HG02759 (cell line): ENCODE measurements at regions not wholly inside any gene's neighbourhood (a gene's known extent, or its start where the extent isn't known, plus 50 kb on each side); places are given as distances from the start of the nearest gene placed in this dataset.

Experiments used
- ATAC-seq: cut with Tn5 transposase; IDR thresholded peaks from one replicate; pipeline ENCODE4 v1.9.1; 2021; ENCODE audit warnings: mild to moderate bottlenecking, moderate library complexity; ENCODE audit not compliant: unreplicated experiment

DNA sequence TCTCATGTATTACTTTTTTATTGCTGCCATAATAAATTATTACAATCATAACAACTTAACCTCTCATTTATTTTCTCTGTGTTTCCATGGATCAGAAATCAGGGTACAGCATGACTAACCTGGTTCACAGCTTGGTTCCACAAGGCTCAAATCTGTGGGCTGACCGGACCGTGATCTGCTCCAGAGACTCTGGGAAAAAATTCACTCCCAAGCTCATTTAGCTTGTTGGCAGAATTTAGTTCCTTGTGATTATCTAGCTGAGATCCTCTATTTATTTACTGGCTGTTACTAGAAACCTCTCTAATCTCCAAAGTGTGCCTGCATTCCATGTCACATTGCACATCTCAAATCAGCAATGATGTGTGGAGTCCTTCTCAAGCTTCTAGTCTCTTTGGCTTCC, 386.6 kb downstream of the DIPK2A start:
- no peak for ATAC-seq

DNA sequence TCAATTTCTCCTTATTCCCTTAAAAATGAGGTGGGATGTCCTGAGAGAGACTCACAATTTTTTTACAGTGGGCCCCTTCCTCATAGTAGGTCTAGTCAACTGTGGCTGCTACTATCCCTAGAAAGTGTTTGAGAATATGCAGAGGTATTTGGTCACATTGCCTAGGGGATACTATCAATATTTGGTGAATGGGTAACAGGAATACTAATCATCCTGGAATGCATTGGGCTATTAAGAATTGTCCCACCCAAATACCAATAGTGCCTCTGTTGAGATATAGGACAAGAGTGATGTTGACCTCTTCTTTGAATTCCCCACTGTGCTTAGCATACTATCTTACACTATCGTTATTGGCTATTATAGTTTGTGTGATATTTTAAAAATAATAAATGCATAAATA, 389.4 kb downstream of the DIPK2A start:
- ATAC-seq, result no peak

DNA sequence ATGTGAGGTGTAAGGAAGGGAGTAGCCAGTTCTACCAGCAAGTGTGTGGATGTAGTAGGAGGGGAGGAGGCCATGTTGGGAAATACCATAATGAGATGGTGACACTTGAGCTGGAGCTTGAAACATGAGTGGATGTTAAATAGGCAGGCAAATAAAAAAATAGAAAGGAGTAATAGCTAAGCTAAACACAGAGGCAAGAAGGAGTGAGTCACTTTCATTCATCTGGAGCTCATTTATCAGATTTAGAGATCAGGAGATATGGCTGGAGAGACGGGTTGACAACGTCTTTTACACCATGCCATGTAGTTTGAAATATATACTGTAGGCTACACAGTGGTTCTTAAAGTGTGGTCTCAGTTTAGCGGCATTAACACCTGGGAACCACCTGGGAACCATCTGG, 390.5 kb downstream of the DIPK2A start:
- no peak for ATAC-seq

DNA sequence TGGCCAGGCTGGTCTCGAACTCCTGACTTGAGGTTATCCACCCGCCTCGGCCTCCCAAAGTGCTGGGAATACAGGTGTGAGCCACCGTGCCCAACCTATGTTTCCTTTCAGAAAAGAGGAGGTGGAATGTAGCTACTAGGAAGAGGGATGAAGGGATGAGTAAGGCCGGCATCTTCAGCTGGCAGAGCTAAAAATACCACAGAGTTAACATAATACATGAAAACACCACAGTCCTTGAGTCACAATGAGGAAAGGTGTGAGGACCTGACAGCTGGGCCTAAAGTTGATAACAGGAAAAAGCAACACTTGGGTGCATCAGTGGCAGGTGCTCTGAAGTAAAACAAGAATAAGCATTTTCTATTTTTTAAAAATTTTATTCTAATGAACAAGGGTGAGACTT, 392.2 kb downstream of the DIPK2A start:
- ATAC-seq, result no peak

DNA sequence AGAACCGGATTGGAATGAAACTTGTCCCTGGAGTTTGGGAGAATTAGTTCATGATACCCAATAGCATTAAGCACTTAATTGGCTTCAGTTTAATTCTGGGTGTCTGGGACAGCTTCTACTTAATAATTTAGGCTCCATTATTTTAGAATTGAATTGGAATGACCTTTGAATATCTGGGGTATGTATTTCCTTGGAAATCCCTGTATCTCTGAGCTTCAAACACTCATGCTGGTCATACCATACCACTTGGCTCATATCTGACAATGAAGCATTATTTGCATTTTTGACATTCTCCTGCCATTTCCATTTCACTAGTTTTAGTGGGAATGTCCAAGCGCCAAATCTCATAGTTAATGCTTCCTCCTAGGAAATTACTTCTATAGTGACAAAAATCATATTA, 393.1 kb downstream of the DIPK2A start:
- ATAC-seq, result no peak

DNA sequence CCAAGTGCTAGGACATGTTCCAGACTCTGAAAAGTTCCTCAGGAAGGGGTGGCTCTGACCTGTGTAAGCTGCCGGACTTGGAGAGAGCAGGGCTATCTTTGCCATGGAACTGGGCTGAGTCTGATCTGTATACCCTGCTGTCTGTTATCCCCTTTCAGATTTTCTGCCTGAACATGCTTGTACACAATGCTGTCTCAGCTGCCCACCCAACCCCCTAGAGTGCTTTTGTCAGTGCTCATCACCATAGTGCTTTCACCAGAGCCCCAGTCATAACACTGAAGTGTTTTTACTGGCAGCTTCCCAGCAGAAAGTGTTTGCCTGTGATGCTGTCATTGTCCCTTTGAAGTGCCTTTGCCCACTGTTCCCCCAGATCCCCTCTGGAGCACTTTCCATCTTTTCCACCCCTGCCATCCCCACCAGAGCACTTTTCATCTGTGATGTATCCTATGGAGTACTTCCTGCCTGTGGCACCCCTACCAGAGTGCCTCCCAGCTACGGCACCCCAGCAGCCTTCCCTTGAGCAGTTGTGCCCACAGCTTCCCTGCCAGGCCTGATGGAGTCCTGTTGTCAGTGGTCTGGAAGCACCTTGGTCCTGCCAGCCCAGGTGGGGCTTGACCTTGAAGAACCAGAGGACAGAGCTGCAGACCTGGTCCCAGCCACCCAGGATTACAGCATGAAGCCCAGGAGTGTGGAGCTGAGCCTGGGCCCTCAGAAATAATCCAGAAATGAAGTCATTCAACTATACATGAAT, 397.7 kb downstream of the DIPK2A start:
- no peak for ATAC-seq

DNA sequence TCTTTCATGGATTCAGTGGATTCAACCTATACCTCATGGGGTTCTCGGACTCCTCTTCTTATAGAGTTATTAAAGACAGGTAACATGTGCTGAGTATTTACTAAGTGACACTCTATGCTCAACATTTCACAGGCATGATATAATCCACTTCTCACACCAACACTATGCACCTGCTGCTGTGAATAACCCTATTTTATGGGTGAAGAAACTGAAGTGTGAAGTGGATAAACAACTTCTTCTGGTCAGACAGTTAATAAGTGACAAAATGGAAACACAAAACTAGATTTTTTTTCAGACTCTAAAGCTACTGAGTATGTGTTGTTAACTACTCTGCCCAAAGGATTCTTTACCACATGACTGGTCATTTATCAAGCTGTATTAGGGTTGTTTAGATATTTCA, 403.5 kb downstream of the DIPK2A start:
- ATAC-seq, result no peak

DNA sequence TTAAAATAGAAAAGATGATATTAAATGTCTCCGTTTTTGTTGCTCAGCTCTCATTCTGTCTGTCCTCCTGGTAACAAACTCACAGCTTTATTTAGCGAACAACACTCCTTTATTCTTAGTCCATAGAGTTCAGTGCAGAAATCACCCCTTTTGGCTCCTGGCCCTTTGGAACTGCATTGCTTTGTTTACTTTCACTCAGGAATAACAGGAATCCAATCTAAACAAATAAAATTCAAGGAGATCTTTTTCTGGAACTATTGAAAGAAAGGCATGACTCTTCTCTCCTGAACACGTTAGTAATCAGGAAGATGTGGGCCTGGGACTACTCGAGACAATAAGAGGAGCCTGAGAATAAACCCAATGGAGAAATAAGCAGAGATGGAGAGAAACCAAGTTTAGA, 409.2 kb downstream of the DIPK2A start:
- ATAC-seq, result no peak

DNA sequence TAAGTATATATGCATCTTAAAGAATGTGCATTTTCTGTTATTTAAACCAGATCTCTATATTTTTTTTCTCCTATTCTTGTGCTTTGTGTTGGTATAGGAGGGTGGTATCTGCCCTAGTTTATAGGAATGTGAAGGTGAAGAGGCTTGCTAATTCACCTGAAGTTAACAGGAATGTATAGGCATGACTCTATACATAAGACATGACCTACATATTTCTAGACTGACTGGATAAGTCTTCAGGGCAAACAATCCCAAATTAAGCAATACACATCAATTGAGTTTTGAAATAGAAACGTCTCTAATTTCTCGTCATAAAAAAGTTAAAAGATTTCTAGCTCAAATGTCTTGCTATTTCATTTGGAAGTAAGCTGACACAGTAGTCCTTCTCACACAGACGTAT, 410.0 kb downstream of the DIPK2A start:
- no peak for ATAC-seq

DNA sequence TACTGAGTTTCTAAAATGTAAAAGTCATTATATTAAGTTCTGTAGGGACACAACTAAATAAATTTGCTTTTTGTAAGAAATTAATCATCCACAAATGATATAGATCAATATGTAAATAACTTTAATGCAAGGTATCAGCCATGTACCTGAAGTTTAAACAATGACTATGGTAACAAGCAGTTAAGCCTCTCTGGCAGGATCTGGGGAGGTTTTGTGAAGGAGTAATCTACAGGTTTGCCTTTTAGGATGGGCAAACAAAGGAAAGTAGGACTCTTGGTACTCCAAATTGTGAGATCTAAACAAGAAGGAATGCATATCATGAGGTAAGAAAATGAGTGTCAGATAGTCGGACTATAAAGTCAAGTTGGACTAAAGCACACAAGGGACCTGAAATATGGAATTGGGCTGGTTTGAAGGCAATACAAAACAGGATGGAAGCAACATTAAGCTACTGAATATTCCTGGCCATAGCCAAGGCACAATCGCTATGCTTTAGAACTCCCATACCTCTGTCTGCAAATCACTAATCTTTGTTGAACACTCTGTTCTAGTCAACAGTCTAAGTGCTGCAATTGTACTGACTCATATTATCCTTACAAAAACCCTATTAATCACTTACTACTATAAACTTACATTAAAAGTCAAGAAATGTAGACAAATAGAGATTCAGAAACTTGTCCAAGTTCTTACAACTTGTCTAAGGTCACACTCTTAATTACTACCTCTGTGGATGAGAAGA, 412.8 kb downstream of the DIPK2A start:
- no peak for ATAC-seq

DNA sequence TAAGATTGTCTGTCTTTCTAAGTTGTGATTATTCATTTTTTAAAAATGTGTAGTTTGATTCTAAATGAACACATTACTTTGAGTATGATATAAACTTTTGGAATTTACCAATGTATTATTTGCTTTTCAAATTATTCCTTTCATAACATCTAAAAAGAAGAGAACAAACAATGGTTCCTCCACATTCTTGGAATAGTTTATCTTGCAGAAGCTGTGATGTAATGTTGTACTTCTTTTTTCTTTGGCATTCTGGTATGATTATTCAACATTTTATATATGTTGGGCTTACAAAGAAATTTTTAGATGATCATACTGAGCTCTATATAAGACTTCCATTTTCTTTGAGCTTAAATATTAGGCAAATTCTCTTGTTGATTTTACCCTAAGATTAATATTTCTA, 419.2 kb downstream of the DIPK2A start:
- ATAC-seq, result no peak

DNA sequence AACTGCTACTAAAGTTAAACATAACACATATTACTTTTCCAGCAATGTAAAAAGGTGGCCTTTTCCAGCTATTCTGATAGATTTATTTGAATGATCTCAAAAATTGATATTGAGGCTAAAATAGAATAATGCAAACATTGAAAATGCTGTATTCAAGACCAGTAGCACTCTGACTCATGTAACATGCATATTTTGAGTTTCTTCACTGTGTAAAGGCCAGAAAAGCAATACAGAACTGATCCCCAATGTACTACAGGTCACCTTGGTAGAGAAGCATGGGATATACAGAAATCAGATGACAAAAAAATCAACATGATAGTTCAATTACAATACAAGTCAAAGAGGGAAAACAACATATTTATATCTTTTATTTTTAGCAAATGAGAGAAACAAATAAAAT, 419.6 kb downstream of the DIPK2A start:
- no peak for ATAC-seq

DNA sequence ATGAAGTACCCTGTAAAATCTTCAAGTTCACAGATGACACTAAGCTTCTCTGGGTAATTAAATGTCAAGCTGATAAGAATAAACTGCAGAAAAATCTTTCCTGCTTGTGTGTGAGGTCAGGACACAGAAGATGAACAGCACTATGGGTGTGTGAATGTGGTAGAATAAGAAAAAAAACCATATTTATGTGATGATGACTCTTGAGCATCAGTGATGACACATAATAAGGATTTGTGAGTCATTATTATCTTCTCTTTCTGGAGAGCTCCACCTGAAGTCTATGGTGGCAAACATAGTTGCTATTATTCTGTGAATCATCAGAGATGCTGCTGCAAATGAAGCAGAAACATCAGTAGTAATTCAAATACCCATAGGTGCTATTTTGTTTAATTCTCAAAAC, 422.4 kb downstream of the DIPK2A start:
- ATAC-seq, result no peak

DNA sequence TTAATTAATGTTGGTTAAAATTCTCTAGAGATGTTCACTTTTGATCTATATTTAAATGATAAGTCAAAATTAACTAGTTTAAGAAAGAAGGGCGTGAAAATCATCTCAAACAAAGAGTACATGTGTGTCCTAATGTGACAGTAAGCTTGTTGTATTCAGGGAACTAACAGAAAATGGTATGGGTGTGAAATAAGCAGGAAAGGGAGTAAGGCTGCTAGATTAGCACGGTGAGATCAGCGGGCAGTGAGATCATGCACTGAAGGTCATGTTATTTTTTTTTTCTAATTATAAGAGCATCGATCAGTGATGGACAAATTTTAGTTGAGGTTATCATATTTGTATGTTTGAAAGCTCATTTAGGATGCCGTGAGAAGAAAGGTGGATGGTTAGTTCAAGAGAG, 430.8 kb downstream of the DIPK2A start:
- ATAC-seq, result no peak

DNA sequence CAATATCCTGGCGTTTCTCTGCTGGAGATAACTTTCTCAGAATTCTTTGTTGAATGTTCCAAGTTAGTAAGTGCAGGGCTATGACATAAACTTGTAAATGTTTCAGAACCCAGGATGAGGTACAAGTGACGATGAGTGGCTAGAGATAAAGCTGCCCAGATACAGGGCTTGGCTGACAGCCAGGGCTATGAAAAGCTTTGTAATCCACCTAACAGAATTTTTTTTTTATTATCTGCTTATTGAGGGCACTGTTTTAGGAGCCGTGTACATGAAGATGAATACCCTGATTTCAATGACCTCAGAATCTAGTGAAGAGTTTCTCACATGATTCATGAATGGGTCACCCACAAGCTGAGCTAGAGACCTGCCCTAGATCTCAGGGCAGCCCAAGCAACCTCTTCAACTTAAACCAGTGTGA, 431.4 kb downstream of the DIPK2A start:
- ATAC-seq, result no peak

DNA sequence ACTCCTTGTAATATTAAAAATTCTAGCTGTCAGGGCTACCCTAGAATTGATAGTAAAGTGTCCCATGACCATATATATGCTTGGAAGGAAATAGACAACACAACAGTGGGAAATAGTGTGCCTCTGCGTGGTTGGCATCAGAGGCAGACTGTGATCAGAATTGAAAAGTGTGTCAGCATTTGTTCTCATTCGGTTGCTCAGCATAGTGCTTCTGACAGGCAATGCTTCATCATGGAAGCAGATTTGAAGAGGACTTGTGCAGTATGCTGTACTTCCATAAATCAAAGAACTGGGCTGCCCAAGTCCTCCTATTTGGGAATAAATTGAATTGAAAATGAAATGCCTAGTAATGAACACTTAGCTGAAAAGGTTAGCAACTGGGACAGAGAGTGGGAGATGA, 435.7 kb downstream of the DIPK2A start:
- ATAC-seq, result no peak

DNA sequence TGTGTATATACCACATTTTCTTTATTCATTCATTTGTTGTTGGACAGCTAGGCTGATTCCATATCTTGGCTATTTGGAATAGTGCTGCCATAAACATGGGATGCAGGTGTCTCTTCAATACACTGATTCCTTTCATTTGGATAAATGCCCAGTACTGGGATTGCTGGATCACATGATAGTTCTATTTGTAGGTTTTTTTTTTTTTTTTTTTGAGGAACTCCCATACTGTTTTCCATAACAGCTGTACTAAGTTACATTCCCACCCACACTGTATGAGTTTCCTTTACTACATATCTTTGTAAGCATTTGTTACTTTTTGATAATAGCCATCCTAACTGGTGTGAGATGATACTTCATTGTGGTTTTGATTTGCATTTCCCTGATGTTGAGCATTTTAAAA, 437.7 kb downstream of the DIPK2A start:
- ATAC-seq, result no peak

DNA sequence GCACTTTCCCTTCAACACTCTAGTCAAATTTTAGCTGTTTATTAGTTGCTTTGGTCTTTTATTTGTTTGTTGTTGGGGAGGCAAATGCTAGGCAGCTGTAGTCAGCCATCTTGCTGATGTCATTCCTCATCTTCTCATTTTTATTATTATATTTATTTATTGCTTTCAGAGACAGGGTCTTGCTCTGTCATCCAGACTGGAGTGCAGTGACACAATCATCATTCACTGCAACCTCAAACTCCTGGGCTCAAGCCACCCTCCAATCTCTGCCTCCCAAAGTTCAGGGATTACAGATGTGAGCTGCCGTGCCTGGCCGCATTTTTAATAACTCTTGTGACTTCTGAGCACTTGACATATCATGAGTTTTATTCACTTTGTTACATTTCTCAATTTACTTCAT, 441.4 kb downstream of the DIPK2A start:
- ATAC-seq, result no peak

DNA sequence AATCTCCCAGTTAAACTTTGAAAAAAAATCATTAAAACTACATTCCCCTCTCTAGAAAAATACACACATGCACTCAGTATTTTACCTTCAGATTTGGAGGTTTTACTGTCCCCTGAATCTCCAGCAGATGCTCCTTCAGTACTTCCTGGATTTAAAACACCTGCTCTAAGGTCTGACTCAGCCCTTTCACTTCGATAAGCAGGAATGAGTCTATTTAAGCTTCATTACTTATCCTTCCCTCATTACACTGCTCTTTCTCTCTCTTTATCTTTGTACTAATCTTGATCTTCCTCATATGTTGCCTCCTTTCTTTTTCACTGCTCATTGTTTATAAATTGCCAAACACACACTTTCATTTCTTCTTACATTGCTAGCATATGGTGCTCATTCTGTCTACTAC, 443.9 kb downstream of the DIPK2A start:
- no peak for ATAC-seq

DNA sequence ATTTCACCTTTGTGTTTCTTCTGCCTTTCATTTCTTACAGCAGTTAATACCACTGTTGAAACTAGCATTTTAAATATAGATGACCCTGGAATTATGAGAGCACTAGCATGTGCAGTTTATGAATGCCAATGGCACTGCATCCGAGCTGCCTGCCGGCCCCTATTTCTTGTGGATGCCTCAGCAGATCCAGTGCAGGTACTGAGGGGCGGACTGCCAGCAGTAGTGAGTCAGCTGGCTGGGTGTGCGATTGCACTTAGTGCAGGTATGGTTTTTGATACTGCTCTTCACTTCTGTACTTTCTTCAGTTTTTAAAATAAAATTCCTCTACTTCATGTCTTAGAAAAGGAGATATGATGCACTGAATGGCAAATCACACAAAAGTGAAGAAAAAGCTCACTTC, 453.0 kb downstream of the DIPK2A start:
- ATAC-seq, result no peak

DNA sequence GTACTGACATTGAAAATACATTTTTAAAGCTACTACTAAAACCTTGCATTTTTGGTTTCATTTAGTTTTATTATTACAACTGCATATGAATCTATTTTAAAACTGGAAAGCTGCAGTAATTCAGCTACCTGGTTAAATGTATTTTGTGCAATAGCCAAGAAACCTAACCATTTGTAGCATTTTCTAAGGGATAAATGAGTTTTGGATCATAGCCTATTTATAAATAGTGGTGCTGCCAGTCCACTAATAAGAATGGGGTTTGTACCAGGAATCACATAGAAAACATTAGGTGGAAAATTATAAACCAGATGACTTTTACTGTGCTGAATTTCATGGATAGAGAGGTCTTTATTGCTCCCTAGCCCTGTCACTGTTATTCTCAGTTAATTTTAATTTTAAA, 454.7 kb downstream of the DIPK2A start:
- no peak for ATAC-seq

DNA sequence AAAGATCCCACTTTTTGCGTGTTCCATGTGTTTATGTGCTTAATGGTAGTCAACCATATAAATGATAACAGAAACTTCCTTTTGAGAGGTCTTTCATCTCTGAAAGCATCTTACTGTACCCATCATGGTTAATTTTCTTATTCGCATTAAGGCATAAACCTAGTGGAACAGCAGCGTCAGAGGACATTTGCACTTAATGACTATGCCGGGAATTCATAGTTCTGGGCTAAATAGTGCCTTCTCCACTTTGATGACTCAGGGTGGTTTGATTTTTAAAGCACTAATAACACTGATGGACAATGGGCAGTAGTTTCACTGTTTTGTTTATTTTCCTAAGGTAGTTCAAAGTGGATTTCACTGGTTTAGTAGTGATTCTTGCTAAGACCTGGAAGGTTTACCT, 455.3 kb downstream of the DIPK2A start:
- no peak for ATAC-seq

DNA sequence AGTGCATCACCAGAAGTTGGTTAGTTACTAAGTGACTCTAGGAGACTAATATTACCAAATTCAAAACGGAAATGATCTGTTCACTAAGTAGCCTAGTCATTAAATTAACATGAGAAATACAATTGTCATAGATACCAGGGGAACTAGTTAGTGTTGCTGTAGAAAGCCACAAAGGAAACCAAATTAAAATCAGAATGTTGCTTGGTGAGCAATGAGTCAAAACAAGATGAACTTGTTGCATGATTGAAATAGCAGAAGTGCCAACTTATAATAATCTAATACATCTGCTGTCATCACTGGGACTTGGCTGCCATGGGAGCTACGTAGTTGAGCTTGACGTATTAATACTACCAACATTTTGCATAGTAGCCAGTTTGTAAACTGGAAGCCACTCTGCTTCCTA, 458.1 kb downstream of the DIPK2A start:
- ATAC-seq, result peak; percentile 75
